Activated CD4-positive, alpha-beta T cell treated with anti-CD3 and anti-CD28 coated beads for 36 hours (primary cell): ENCODE measurements at regions not wholly inside any gene's neighbourhood (a gene's known extent, or its start where the extent isn't known, plus 50 kb on each side); places are given as distances from the start of the nearest gene placed in this dataset.
"Not testable (repeated sequence)": the region's sequence is repeated elsewhere in the genome, so short reads cannot be mapped to it uniquely, and the experiment has no call there.

Experiments used
- ATAC-seq: fragments of 200-7000 bp; cut with Tn5 transposase; one replicate; pipeline ENCODE4 v1.10.0; 2021; ENCODE audit warnings: mild to moderate bottlenecking, moderate library complexity
- CTCF ChIA-PET: fragments of 350-600 bp; sonication (Branson Sonifier 250); formaldehyde crosslinking; loops from one replicate; lab custom pipeline; 2021; ENCODE audit warnings: antibody characterized with exemption; lab: Charles Lee
- POLR2A ChIA-PET: fragments of 350-600 bp; sonication (Branson Sonifier 250); formaldehyde crosslinking; loops from one replicate; lab custom pipeline; 2021; ENCODE audit warnings: antibody characterized with exemption, inconsistent platforms; lab: Charles Lee
- DNase-seq: peaks from one replicate; pipeline ENCODE4 v3.0.0-alpha.2; 2020
- H3K27ac Mint-ChIP-seq: one replicate; pipeline ENCODE4 v1.8.0; 2021; ENCODE audit warnings: mixed read lengths
- H3K27me3 Mint-ChIP-seq: one replicate; pipeline ENCODE4 v1.8.0; 2021; ENCODE audit warnings: mixed read lengths
- H3K36me3 Mint-ChIP-seq: one replicate; pipeline ENCODE4 v1.8.0; 2021; ENCODE audit warnings: low read depth, mixed read lengths
- H3K4me1 Mint-ChIP-seq: one replicate; pipeline ENCODE4 v1.8.0; 2021; ENCODE audit warnings: mixed read lengths
- H3K4me3 Mint-ChIP-seq: one replicate; pipeline ENCODE4 v1.8.0; 2021; ENCODE audit warnings: mild to moderate bottlenecking, moderate library complexity, mixed read lengths
- H3K9me3 Mint-ChIP-seq: one replicate; pipeline ENCODE4 v1.8.0; 2021; ENCODE audit warnings: low read depth, mixed read lengths
- intact Hi-C, 2 experiments: fragments of 100-400 bp; cut with DNase I in 1 of 2; cut with micrococcal nuclease in 1 of 2; formaldehyde crosslinking; loops; one replicate each; pipeline versions ENCODE4 v1.14.2 to v1.15.1; 2022 to 2024; cut with DNase I, micrococcal nuclease

DNA sequence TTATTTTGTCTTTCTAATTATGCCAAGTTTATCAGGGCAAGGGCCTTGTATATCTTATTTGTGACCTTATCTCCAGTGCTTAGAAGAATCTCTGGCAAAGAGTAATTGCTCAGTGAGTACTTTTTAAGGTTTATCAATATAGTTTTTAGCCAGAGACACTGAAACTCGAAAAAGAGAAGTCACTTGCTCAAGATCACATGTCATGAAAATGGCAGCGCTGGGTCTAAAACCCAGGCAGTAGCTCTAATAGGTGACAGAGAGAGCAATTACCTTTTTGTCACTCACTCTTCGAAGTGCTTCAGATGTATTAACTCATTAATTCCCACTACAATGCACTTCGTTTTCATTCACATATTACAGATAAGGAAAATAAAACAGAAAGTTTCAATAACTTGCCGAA, 667.5 kb downstream of the DOK5 start:
- no peaks in the 10 kb centered on the region for H3K4me1 Mint-ChIP-seq
- no peaks in the 10 kb centered on the region for H3K27me3 Mint-ChIP-seq
- intact Hi-C loops = no loop called here
- POLR2A ChIA-PET = no interaction called here
- no peak overlapping the region for H3K27ac Mint-ChIP-seq
- CTCF ChIA-PET = no interaction called here
- ATAC-seq = no peak
- DNase-seq = no peak
- peaks cover 2% of the 10 kb centered on the region for H3K9me3 Mint-ChIP-seq
- no peaks in the 10 kb centered on the region for H3K36me3 Mint-ChIP-seq
- H3K4me3 Mint-ChIP-seq = no peak overlapping the region

DNA sequence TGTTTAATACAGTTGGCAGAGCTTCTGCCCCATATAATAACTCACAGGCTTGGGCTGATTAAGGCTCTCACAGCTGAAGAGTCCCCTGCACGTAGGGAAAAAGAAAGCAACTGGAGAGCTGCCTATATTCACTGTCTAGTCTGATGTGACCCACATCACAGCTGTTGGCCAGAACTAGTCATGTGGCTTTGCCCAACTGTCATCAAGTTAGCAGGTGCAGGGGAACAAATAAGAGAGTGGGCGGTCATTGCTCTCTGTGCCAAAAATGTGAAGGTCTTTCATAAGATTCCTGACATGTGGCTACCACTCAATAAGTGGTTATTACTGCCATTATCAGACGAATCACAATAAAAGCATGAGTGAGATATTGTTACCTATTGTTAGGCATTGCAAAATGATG, 665.2 kb downstream of the DOK5 start:
- ATAC-seq = no peak
- ChIA-PET POLR2A (no interaction called here), CTCF (no interaction called here)
- H3K4me3 Mint-ChIP-seq = no peak overlapping the region
- no peak for DNase-seq
- no peak overlapping the region for H3K27ac Mint-ChIP-seq
- H3K36me3 Mint-ChIP-seq = no peaks in the 10 kb centered on the region
- no peaks in the 10 kb centered on the region for H3K27me3 Mint-ChIP-seq
- H3K9me3 Mint-ChIP-seq = peaks cover 2% of the 10 kb centered on the region
- intact Hi-C loops = no loop called here
- no peaks in the 10 kb centered on the region for H3K4me1 Mint-ChIP-seq

GRCh38 chr20:55139173-55139765, 663.9 kb downstream of the DOK5 start:
- H3K27ac Mint-ChIP-seq = no peak overlapping the region
- H3K4me3 Mint-ChIP-seq = no peak overlapping the region
- no peaks in the 10 kb centered on the region for H3K27me3 Mint-ChIP-seq
- ChIA-PET POLR2A (no interaction called here), CTCF (interaction anchor here (0.6 kb wide), 1 partner anchor 30 kb away, joined by 3 read pairs; no protein-coding TSS in a partner anchor)
- intact Hi-C loops = no loop called here
- H3K4me1 Mint-ChIP-seq = no peaks in the 10 kb centered on the region
- peaks cover 2% of the 10 kb centered on the region for H3K9me3 Mint-ChIP-seq
- ATAC-seq (no peak), DNase-seq (no peak)
- no peaks in the 10 kb centered on the region for H3K36me3 Mint-ChIP-seq

DNA sequence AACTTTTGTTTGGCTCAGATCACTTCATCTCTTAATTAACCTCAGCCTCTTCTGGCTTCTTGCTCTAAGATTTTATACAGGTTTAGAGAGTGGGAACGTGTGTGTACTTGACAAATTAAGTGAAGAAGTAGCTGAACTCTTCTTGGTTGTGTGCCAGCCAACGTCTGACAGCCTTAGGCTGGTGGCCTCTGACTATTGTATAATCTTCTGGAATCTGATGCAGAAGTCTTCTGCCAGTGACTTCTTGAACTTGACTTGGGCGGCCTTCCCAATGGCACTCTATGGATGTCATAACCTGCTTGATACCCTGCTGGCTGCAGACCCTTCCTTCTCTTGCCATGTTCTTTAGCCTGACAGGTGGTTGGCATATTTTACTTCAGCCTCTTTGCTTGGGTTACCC, 660.5 kb downstream of the DOK5 start:
- ATAC-seq (no peak), DNase-seq (no peak)
- no peak overlapping the region for H3K4me3 Mint-ChIP-seq
- CTCF ChIA-PET = no interaction called here
- peaks cover 2% of the 10 kb centered on the region for H3K9me3 Mint-ChIP-seq
- H3K27ac Mint-ChIP-seq = no peak overlapping the region
- POLR2A ChIA-PET = no interaction called here
- no peaks in the 10 kb centered on the region for H3K36me3 Mint-ChIP-seq
- H3K27me3 Mint-ChIP-seq = no peaks in the 10 kb centered on the region
- H3K4me1 Mint-ChIP-seq = no peaks in the 10 kb centered on the region
- intact Hi-C loops = no loop called here

DNA sequence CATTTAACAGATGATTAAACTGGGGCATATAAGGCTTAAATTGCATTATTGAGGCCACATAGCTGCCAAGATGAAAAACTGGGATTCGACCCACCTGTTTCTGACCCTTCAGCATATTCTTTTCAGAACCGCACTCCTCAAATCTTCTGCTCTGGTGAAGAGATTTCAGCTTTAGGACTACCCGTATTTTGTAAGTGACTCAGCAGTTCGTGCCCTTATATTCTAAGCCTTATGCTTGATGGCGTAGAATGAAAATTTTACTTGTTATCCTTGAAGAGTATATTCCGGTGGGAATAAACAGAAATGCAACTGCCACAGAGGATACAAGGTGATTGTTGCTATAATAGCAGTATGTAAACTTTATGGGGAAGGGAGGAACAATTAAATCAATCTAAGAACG, 657.1 kb downstream of the DOK5 start:
- ChIA-PET CTCF (no interaction called here), POLR2A (no interaction called here)
- Mint-ChIP-seq H3K9me3 (peaks cover 2% of the 10 kb centered on the region), H3K4me3 (no peak overlapping the region), H3K27ac (no peak overlapping the region), H3K27me3 (no peaks in the 10 kb centered on the region), H3K4me1 (no peaks in the 10 kb centered on the region), H3K36me3 (no peaks in the 10 kb centered on the region)
- ATAC-seq (no peak), DNase-seq (no peak)
- intact Hi-C loops = no loop called here

GRCh38 chr20:55117577-55117976, 642.2 kb downstream of the DOK5 start:
- H3K9me3 Mint-ChIP-seq, intact Hi-C loops, CTCF ChIA-PET, H3K4me1 Mint-ChIP-seq, H3K4me3 Mint-ChIP-seq, H3K27ac Mint-ChIP-seq, POLR2A ChIA-PET, H3K36me3 Mint-ChIP-seq, H3K27me3 Mint-ChIP-seq, ATAC-seq, DNase-seq: not testable (repeated sequence)

DNA sequence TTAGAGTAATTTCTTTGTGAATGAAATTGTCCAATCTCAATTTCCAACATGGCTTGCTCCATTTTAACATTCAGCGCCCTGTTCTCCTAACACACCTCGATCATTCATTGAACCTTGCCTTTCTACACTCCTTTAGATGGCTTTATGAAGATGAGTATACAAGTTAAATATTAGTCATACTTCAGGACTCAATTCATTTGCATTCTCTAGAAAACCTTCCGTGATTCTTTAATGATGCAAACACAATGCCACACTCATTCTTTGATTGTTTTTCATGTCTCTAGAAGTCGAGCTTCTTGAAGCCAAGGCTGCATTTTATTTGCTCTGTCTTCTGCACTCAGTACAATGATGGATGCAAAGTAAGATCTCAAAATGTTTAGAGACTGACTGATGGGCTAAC, 641.2 kb downstream of the DOK5 start:
- ATAC-seq (no peak), DNase-seq (no peak)
- ChIA-PET POLR2A (no interaction called here), CTCF (no interaction called here)
- no peaks in the 10 kb centered on the region for H3K4me1 Mint-ChIP-seq
- H3K36me3 Mint-ChIP-seq = no peaks in the 10 kb centered on the region
- no peak overlapping the region for H3K4me3 Mint-ChIP-seq
- no peaks in the 10 kb centered on the region for H3K27me3 Mint-ChIP-seq
- peaks cover 2% of the 10 kb centered on the region for H3K9me3 Mint-ChIP-seq
- no peak overlapping the region for H3K27ac Mint-ChIP-seq
- intact Hi-C loops = no loop called here

- Mint-ChIP-seq H3K27me3 (no peaks in the 10 kb centered on the region), H3K4me1 (no peaks in the 10 kb centered on the region), H3K4me3 (no peak overlapping the region), H3K27ac (no peak overlapping the region), H3K9me3 (peaks cover 14% of the 10 kb centered on the region), H3K36me3 (no peaks in the 10 kb centered on the region)
- no peak for ATAC-seq
- intact Hi-C loops = no loop called here
- ChIA-PET CTCF (no interaction called here), POLR2A (no interaction called here)
- no peak for DNase-seq
Measured at GRCh38 chr20:55103188-55103587, 627.8 kb downstream of the DOK5 start.

DNA sequence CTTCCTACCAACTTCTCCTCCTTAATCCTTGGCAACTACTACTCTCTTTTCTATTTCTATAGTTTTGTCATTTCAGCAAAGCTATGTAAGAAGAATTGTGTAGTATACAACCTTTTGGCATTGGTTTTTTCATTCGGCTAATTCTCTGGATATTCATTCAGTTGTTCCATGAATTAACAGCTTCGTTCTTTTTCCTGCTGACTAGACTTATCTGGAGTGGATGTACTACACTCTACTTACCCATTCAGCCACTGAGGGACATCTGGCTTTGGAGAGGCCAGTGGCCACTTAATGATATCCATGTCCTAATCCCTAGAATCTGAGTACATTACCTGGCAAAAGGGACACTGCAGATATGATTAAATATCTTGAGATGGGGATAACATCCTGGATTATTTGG, 623.9 kb downstream of the DOK5 start:
- Mint-ChIP-seq H3K9me3 (peaks cover 12% of the 10 kb centered on the region), H3K27me3 (no peaks in the 10 kb centered on the region)
- DNase-seq = no peak

DNA sequence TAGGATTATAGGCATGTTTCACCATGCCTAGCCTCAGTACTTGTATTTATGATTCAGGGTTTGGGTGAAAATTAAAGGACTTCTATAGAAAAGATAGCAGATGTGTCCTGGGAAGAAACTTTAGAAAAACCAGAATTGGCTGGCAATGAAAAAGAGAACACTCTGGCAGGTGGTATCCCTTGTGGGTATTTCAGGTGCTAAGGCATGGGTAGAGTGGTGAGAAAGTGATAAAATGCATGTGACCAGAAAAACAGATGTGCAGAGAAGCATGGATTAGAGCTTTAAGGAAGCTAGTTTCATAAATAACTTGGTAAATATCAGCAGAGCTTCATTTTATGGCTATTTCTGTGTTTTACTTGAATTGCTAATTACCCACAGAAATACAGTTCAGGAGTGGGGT, 622.2 kb downstream of the DOK5 start:
- Mint-ChIP-seq H3K36me3 (no peaks in the 10 kb centered on the region), H3K4me3 (no peak overlapping the region), H3K9me3 (peaks cover 11% of the 10 kb centered on the region), H3K27ac (no peak overlapping the region), H3K27me3 (no peaks in the 10 kb centered on the region), H3K4me1 (no peaks in the 10 kb centered on the region)
- ATAC-seq (no peak), DNase-seq (no peak)
- CTCF ChIA-PET = no interaction called here
- intact Hi-C loops = no loop called here
- POLR2A ChIA-PET = no interaction called here

More for the DNA sequence above, 623.9 kb downstream of the DOK5 start:
- ChIA-PET POLR2A (no interaction called here), CTCF (no interaction called here)
- intact Hi-C loops = no loop called here
- ATAC-seq = no peak
- no peaks in the 10 kb centered on the region for H3K36me3 Mint-ChIP-seq
- no peak overlapping the region for H3K27ac Mint-ChIP-seq
- H3K4me1 Mint-ChIP-seq = no peaks in the 10 kb centered on the region
- no peak overlapping the region for H3K4me3 Mint-ChIP-seq

DNA sequence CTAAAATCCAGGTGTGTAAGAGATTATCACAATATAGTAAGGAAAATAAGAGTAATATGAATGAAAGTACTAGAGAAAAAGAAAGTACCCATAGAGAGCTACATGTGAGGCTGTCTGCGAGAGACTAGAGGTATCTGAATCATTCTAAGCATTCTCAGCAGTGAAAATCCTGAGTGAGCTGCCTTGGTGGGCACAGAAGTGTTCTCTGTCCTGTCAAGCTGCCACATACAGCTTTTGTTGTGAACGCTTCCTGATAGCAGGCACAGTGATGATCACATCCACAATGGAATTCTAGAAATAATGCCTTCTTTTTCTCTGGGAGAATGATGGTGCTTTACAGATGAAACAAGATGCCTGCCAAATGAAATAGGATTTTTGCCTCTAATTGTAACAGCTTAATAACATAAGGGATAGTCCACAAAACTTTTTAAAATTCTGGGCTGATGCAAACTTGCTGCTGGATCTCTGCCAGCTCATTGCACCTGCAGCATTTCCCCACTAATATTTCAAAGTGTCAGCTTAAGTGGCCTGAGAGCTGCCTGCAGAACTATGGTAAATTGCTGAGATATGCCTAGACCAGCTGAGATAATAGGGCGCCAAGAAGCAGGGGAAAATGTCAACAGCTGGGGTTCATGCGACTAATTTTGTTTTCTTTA, 620.5 kb downstream of the DOK5 start:
- no peaks in the 10 kb centered on the region for H3K36me3 Mint-ChIP-seq
- H3K9me3 Mint-ChIP-seq = peaks cover 7% of the 10 kb centered on the region
- no peak overlapping the region for H3K27ac Mint-ChIP-seq
- DNase-seq (no peak), ATAC-seq (no peak)
- H3K4me3 Mint-ChIP-seq = no peak overlapping the region
- H3K4me1 Mint-ChIP-seq = no peaks in the 10 kb centered on the region
- intact Hi-C loops = no loop called here
- H3K27me3 Mint-ChIP-seq = no peaks in the 10 kb centered on the region
- POLR2A ChIA-PET = no interaction called here
- CTCF ChIA-PET = interaction anchor here (0.9 kb wide), 1 partner anchor 9 kb away, joined by 5 read pairs; no protein-coding TSS in a partner anchor

- POLR2A ChIA-PET = no interaction called here
- DNase-seq (no peak), ATAC-seq (no peak)
- Mint-ChIP-seq H3K27ac (no peak overlapping the region), H3K9me3 (peaks cover 9% of the 10 kb centered on the region), H3K4me1 (no peaks in the 10 kb centered on the region), H3K36me3 (no peaks in the 10 kb centered on the region), H3K4me3 (no peak overlapping the region), H3K27me3 (no peaks in the 10 kb centered on the region)
- CTCF ChIA-PET = no interaction called here
- intact Hi-C loops = no loop called here
Measured at GRCh38 chr20:55094353-55094861, 619.0 kb downstream of the DOK5 start.
